OCI-M1 (cell line): ENCODE measurements at regions not wholly inside any gene's neighbourhood (a gene's known extent, or its start where the extent isn't known, plus 50 kb on each side); places are given as distances from the start of the nearest gene placed in this dataset.
A peak's percentile ranks its signal among the peaks of the same experiment; 100 is the strongest.
"Not testable (repeated sequence)": the region's sequence is repeated elsewhere in the genome, so short reads cannot be mapped to it uniquely, and the experiment has no call there.

Experiments used
- DNase-seq: peaks from one replicate; lab custom pipeline; 2025; lab: John Stamatoyannopoulos, UW

- DNase-seq: no peak
Measured at GRCh38 chr13:30520571-30520970, 54.8 kb upstream of the HMGB1 start.

GRCh38 chr13:30523211-30523610 is 57.5 kb upstream of the HMGB1 start:
- DNase-seq: no peak

GRCh38 chr13:30523817-30524216 is 58.1 kb upstream of the HMGB1 start:
- DNase-seq: not testable (repeated sequence)

GRCh38 chr13:30525212-30525611 is 59.5 kb upstream of the HMGB1 start:
- not testable (repeated sequence) for DNase-seq

- no peak for DNase-seq
Measured at GRCh38 chr13:30526612-30527495, 61.1 kb upstream of the HMGB1 start.

- DNase-seq: no peak
Measured at GRCh38 chr13:30529085-30529834, 63.5 kb upstream of the HMGB1 start.

GRCh38 chr13:30535046-30535445 is 69.3 kb upstream of the HMGB1 start:
- DNase-seq: no peak

GRCh38 chr13:30545320-30545719 is 72.4 kb upstream of the USPL1 start:
- no peak for DNase-seq

GRCh38 chr13:30548046-30548445 is 69.7 kb upstream of the USPL1 start:
- not testable (repeated sequence) for DNase-seq

- DNase-seq: peak; percentile 52
Measured at GRCh38 chr13:30551189-30551588, 66.5 kb upstream of the USPL1 start.

- DNase-seq: no peak
Measured at GRCh38 chr13:30552567-30552966, 65.2 kb upstream of the USPL1 start.

- DNase-seq: no peak
Measured at GRCh38 chr13:30559274-30559673, 58.4 kb upstream of the USPL1 start.

GRCh38 chr13:30560212-30560611 is 57.5 kb upstream of the USPL1 start:
- no peak for DNase-seq

- DNase-seq: no peak
Measured at GRCh38 chr13:30561511-30561910, 56.2 kb upstream of the USPL1 start.

- DNase-seq: no peak
Measured at GRCh38 chr13:30564489-30564888, 53.2 kb upstream of the USPL1 start.

- no peak for DNase-seq
Measured at GRCh38 chr13:30565658-30566057, 52.1 kb upstream of the USPL1 start.

GRCh38 chr13:30567072-30567471 is 50.6 kb upstream of the USPL1 start:
- DNase-seq: no peak
